NK-92 treated with Interleukin-12 subunit alpha and Interleukin-12 subunit beta, amount 100 ng/mL, for 24 hours (cell line): ENCODE measurements at regions not wholly inside any gene's neighbourhood (a gene's known extent, or its start where the extent isn't known, plus 50 kb on each side); places are given as distances from the start of the nearest gene placed in this dataset.
"Not testable (repeated sequence)": the region's sequence is repeated elsewhere in the genome, so short reads cannot be mapped to it uniquely, and the experiment has no call there.

Experiments
- DNase-seq: peaks from one replicate; lab custom pipeline; 2025; lab: John Stamatoyannopoulos, UW

- DNase-seq = no peak
These were observed 199.0 kb upstream of the DDX53 start for GRCh38 chrX:22800806-22801205.

- no peak for DNase-seq
These were observed 196.4 kb upstream of the DDX53 start for GRCh38 chrX:22803353-22803752.

- DNase-seq = no peak
These were observed 188.9 kb upstream of the DDX53 start for GRCh38 chrX:22810876-22811275.

- no peak for DNase-seq
These were observed 181.7 kb upstream of the DDX53 start for GRCh38 chrX:22818061-22818460.

GRCh38 chrX:22855693-22856092 lies 144.1 kb upstream of the DDX53 start:
- DNase-seq = no peak

- no peak for DNase-seq
These were observed 140.1 kb upstream of the DDX53 start for GRCh38 chrX:22859642-22860041.

- not testable (repeated sequence) for DNase-seq
These were observed 133.0 kb upstream of the DDX53 start for GRCh38 chrX:22866801-22867200.

- no peak for DNase-seq
These were observed 117.2 kb upstream of the DDX53 start for GRCh38 chrX:22882543-22882942.

- no peak for DNase-seq
These were observed 109.9 kb upstream of the DDX53 start for GRCh38 chrX:22889819-22890218.

- no peak for DNase-seq
These were observed 87.1 kb upstream of the DDX53 start for GRCh38 chrX:22912616-22913015.

GRCh38 chrX:22922961-22923360 lies 76.8 kb upstream of the DDX53 start:
- no peak for DNase-seq

- no peak for DNase-seq
These were observed 65.1 kb upstream of the DDX53 start for GRCh38 chrX:22934640-22935039.

- no peak for DNase-seq
These were observed 54.8 kb upstream of the DDX53 start for GRCh38 chrX:22944945-22945344.
